ENCODE measurements at regions not wholly inside any gene's neighbourhood (a gene's known extent, or its start where the extent isn't known, plus 50 kb on each side); places are given as distances from the start of the nearest gene placed in this dataset.

GRCh38 chr2:54065411-54065810 is 50.0 kb upstream of the ACYP2 start:
- H3K79me2 ChIP-seq (ENCODE audit: insufficient read depth, low read length): no peaks in the 10 kb centered on the region
- no peaks in the 10 kb centered on the region for H3F3A ChIP-seq (ENCODE audit: low read depth)
- H4K20me1 ChIP-seq (ENCODE audit: insufficient read depth, low read length, poor library complexity, severe bottlenecking): no peaks in the 10 kb centered on the region
- no peak overlapping the region for H3K9ac ChIP-seq (ENCODE audit: low read depth, low read length, poor library complexity, severe bottlenecking)
- H2AFZ ChIP-seq (ENCODE audit: low read length): no peak overlapping the region
- no peak overlapping the region for H3K4me3 ChIP-seq (ENCODE audit: low read length, poor library complexity, severe bottlenecking)
- no peaks in the 10 kb centered on the region for H3K4me1 ChIP-seq (ENCODE audit: insufficient read depth, low read length, poor library complexity, severe bottlenecking)
- H3K27me3 ChIP-seq (ENCODE audit: insufficient read depth, low read length, poor library complexity, severe bottlenecking): no peaks in the 10 kb centered on the region
- H3K36me3 ChIP-seq (ENCODE audit: insufficient read depth, low read length): no peaks in the 10 kb centered on the region
- TF ChIP-seq EZH2phosphoT487 (IDR thresholded peaks at IDR 0.05; ENCODE audit: borderline replicate concordance) (no peak), CTCF (conservative IDR thresholded peaks at IDR 0.05; ENCODE audit: low read length) (no peak)
- no peak overlapping the region for H3K4me2 ChIP-seq (ENCODE audit: low read depth, low read length, poor library complexity, severe bottlenecking)
- H3K9me2 ChIP-seq (replicated peaks; ENCODE audit: low read depth, low read length): no peaks in the 10 kb centered on the region
- H3K9me3 ChIP-seq (ENCODE audit: insufficient read depth, low read depth, low read length): no peaks in the 10 kb centered on the region

GRCh38 chr2:54063967-54064535 is 51.4 kb upstream of the ACYP2 start:
- Histone ChIP-seq H3K9me2 (replicated peaks; ENCODE audit: low read depth, low read length) (no peaks in the 10 kb centered on the region), H4K20me1 (ENCODE audit: insufficient read depth, low read length, poor library complexity, severe bottlenecking) (no peaks in the 10 kb centered on the region), H3K4me2 (ENCODE audit: low read depth, low read length, poor library complexity, severe bottlenecking) (no peak overlapping the region), H3K79me2 (ENCODE audit: insufficient read depth, low read length) (no peaks in the 10 kb centered on the region), H3K4me3 (ENCODE audit: low read length, poor library complexity, severe bottlenecking) (no peak overlapping the region), H2AFZ (ENCODE audit: low read length) (no peak overlapping the region), H3K9ac (ENCODE audit: low read depth, low read length, poor library complexity, severe bottlenecking) (no peak overlapping the region), H3K36me3 (ENCODE audit: insufficient read depth, low read length) (no peaks in the 10 kb centered on the region), H3K27me3 (ENCODE audit: insufficient read depth, low read length, poor library complexity, severe bottlenecking) (no peaks in the 10 kb centered on the region), H3K4me1 (ENCODE audit: insufficient read depth, low read length, poor library complexity, severe bottlenecking) (no peaks in the 10 kb centered on the region), H3F3A (ENCODE audit: low read depth) (no peaks in the 10 kb centered on the region), H3K9me3 (ENCODE audit: insufficient read depth, low read depth, low read length) (no peaks in the 10 kb centered on the region)
- no peak for TF ChIP-seq CTCF (conservative IDR thresholded peaks at IDR 0.05; ENCODE audit: low read length)
- TF ChIP-seq EZH2phosphoT487 (IDR thresholded peaks at IDR 0.05; ENCODE audit: borderline replicate concordance): no peak

GRCh38 chr2:54062401-54062800 is 53.0 kb upstream of the ACYP2 start:
- Histone ChIP-seq H3K4me2 (ENCODE audit: low read depth, low read length, poor library complexity, severe bottlenecking) (no peak overlapping the region), H3K4me3 (ENCODE audit: low read length, poor library complexity, severe bottlenecking) (no peak overlapping the region), H3K9me2 (replicated peaks; ENCODE audit: low read depth, low read length) (no peaks in the 10 kb centered on the region), H3K79me2 (ENCODE audit: insufficient read depth, low read length) (no peaks in the 10 kb centered on the region), H3F3A (ENCODE audit: low read depth) (no peaks in the 10 kb centered on the region), H3K36me3 (ENCODE audit: insufficient read depth, low read length) (no peaks in the 10 kb centered on the region), H2AFZ (ENCODE audit: low read length) (no peak overlapping the region), H3K4me1 (ENCODE audit: insufficient read depth, low read length, poor library complexity, severe bottlenecking) (no peaks in the 10 kb centered on the region), H3K9me3 (ENCODE audit: insufficient read depth, low read depth, low read length) (no peaks in the 10 kb centered on the region), H4K20me1 (ENCODE audit: insufficient read depth, low read length, poor library complexity, severe bottlenecking) (no peaks in the 10 kb centered on the region), H3K9ac (ENCODE audit: low read depth, low read length, poor library complexity, severe bottlenecking) (no peak overlapping the region), H3K27me3 (ENCODE audit: insufficient read depth, low read length, poor library complexity, severe bottlenecking) (no peaks in the 10 kb centered on the region)
- TF ChIP-seq CTCF (conservative IDR thresholded peaks at IDR 0.05; ENCODE audit: low read length): no peak
- no peak for TF ChIP-seq EZH2phosphoT487 (IDR thresholded peaks at IDR 0.05; ENCODE audit: borderline replicate concordance)

All from Loucy (cell line).